AG08395 (cell line): ENCODE measurements at regions not wholly inside any gene's neighbourhood (a gene's known extent, or its start where the extent isn't known, plus 50 kb on each side); places are given as distances from the start of the nearest gene placed in this dataset.

Source experiments
- DNase-seq: peaks from one replicate; pipeline ENCODE4 v3.0.0; 2012; ENCODE audit warnings: mixed read lengths, low spot score

GRCh38 chr5:159422361-159422760 lies 92.1 kb upstream of the IL12B start:
- peak; percentile 29 for DNase-seq

- no peak for DNase-seq
These were observed 92.6 kb upstream of the IL12B start for GRCh38 chr5:159422910-159423309.

DNA sequence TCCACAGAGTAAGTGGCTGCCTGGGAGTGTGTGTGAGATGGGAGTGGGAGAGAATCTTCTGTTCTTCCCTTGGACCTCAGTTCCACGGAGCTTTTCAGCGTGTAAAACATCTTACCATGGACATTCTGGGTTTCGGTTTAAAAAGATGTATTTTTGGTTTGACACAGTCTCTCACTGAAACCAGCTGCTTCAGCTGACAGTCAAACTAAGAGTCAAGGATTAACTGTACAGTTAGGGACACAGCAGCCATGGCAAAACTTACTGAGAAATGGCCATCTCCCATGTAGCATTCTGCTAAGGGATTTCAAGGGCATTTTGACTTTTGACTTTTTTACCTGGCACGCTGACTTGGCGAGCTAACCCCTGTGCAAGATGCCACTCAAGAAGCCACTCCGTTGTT lies 93.8 kb upstream of the IL12B start:
- no peak for DNase-seq

DNA sequence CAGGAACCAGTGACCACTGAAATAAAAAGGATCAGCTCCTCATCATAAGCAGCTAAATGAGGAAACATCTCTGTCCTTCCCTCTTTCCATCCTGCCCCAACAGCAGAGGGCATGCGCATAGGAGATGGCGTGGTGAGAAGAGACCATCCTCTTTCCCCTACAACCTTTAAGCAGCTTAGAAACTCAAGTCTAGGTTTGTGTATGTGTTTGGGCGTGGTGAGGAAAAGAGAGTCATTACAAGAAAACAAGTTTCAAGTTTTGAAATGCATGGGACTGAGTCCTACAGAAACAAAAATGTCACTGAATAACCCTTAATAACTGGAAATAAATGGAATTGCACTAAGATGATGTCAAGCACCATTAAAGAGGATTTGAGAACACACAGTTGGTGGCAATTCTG lies 96.4 kb upstream of the IL12B start:
- no peak for DNase-seq

GRCh38 chr5:159427180-159428012 lies 97.1 kb upstream of the IL12B start:
- DNase-seq, result no peak

- no peak for DNase-seq
These were observed 100.2 kb upstream of the IL12B start for GRCh38 chr5:159430361-159431012.

DNA sequence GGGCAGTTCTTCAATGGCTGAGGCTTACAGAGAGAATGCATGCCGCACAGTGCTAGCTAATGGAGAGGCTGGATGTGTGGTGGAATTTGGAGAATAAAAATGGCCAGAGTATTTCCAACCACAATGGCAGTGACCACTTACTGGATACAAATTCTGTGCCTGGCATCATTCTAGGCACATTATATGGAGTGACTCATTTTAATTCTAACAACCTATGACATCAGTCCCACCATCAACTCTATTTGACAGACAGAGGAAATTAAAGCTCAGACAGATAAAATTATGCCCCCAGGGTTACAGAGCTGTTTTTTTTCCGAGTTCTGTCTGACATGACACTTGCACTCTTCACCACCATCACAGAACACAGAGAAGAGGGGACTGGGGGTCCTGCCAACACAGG lies 105.6 kb upstream of the IL12B start:
- DNase-seq, result no peak

DNA sequence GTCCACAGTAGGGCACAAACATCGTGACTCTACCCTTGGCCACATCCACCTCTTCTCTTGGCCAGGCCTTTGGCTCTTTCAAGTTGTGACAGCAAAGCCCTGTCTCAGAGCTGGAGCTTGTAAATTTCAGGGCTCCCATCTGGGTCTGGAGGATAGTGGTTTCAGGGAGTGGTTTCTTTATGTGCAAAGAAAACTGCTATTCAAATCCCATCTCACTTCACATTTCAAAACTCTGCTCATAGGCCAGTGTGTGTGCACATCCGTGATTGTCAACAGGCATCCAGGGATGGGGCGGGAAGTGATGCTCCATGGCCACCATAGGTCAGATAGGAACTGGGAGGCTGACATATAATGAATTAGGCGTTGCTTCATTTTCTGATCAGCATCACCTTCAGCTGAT lies 107.8 kb upstream of the IL12B start:
- DNase-seq, result no peak

DNA sequence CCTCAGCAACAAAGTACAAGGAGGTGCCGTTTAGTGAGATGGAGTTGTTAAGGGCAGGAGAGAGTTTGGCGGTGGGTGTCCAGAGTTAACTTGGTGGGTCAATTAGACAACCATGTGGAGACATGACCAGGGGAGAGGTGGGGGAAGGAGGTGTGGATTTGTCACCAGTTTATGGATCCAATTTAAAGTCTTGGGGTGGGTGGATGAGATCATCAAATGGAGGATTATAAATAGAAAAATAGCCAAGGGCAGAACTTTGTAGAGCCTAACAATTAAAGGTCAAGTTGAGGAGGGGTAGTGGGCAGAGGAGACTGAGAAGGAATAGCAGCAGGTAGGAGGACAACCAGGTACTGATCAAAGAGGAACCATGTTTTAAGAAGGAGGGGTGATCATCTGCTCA lies 108.7 kb upstream of the IL12B start:
- DNase-seq, result no peak

- no peak for DNase-seq
These were observed 109.9 kb upstream of the IL12B start for GRCh38 chr5:159440235-159440634.

GRCh38 chr5:159440968-159441367 lies 110.7 kb upstream of the IL12B start:
- DNase-seq, result no peak

DNA sequence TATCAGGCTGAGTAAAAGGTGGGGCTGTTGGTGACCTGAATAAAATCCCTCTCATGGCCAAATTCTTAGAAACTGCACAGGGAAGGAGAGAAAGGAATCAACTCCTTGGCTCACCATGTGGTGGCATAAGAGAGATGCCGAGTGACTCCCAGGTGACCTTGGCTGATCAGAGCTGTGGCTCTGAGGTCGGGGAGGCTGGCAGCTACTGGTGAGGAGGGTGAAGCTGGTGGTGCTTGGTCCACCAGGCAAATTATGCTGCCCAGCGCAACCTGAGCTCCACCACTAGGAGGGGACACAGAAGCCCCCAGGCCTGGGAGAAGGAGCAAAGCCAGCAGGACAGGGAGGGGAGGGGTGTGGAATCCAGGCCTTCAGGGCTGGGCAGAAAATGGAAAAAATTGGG lies 111.2 kb upstream of the IL12B start:
- DNase-seq, result peak; percentile 32

GRCh38 chr5:159442206-159442850 lies 112.0 kb upstream of the IL12B start:
- no peak for DNase-seq

- peak; percentile 70 for DNase-seq
These were observed 114.3 kb upstream of the IL12B start for GRCh38 chr5:159444441-159445082.

GRCh38 chr5:159447116-159447515 lies 116.8 kb upstream of the IL12B start:
- DNase-seq, result no peak

DNA sequence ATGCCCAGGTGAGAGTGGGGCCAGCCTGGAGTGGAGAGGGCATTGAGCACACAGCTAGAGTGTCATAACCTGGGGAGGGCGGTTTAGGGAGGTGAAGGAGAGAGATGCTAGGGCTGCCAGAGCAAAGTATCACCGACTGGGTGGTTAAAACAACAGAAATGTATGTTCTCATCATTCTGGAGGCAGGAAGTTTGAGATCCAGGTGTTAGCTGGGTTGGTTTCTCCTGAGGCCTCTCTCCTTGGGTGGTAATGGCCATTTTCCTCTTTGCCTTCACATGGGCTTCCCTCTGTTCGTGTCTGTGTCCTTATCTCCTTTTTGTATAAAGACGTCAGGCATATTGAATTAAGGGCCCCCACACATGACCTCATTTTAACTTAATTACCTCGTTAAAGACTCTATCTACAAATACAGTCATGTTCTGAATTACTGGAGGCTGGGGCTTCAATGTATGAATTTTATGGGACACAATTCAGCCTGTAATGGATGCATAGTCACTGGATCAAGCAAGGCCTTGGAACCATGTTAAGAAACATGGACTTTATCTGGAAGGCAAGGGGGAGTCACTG lies 118.6 kb upstream of the IL12B start:
- DNase-seq, result no peak

GRCh38 chr5:159449925-159450324 lies 119.6 kb upstream of the IL12B start:
- DNase-seq, result no peak

DNA sequence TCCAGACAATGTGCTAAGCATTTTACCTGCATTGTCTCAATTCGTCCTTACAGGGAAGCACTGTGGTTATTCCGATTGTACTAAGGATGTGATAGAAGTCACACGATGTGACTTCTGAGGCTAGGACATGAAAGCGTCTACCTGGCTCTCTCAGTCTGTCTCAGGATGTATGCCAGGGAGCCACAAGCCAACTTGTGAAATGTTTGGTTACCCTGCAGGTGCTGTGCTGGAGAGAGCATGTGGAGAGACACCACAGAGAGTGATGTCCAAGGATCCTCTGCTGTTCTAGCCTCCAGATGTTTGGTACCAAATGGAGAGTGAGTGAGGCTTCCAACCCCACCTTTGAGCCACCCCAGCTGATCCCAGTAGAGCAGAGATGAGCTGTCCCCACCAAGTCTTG lies 120.1 kb upstream of the IL12B start:
- no peak for DNase-seq

GRCh38 chr5:159451197-159452052 lies 121.1 kb upstream of the IL12B start:
- DNase-seq, result peak; percentile 94

- no peak for DNase-seq
These were observed 122.3 kb upstream of the IL12B start for GRCh38 chr5:159452480-159453167.

DNA sequence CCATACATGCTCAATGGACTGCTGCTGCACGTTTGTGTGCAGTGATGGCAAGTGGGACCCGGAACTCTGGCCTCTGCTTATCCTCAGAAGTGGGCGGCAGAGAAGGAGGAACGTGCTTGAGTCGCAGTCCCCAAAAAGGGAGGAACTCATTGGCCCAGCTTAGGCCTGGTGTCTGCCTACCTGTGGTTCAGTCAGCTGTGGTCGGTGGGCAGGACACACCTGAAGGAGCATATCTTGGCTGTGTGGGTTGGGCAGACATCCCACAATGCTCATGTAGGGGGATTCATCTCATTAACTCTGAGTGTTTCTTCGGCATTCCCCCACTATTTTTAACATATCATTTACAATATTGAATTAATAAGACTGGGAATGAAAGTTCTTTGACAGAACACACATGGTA lies 122.9 kb upstream of the IL12B start:
- DNase-seq, result no peak
